ENCODE measurements at regions not wholly inside any gene's neighbourhood (a gene's known extent, or its start where the extent isn't known, plus 50 kb on each side); places are given as distances from the start of the nearest gene placed in this dataset.

DNA sequence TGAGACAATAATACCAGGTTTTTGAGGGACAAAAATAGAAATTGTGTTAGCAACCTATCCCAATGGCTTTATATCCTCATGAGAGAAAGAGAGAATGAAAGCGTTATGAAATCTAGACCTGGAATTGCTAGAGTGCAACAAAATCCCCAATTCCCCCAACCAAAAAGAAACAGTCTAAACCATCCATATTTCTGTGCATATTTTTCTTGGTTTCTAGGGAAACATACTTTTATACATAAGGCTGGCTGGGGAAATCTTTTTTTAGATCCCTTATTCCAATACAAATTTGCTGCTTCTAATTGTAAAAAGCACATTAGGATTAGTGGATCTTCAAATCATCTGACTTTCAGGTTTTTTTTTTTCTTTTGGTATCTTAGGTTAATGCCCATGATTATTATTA is 277.0 kb upstream of the SEMA3A start:
- Histone ChIP-seq H2AFZ (no peak overlapping the region), H3K27ac (no peak overlapping the region), H3K4me1 (ENCODE audit: insufficient read depth) (no peaks in the 10 kb centered on the region), H4K20me1 (ENCODE audit: insufficient read depth, poor library complexity, severe bottlenecking) (no peaks in the 10 kb centered on the region), H3K4me2 (no peak overlapping the region), H3K4me3 (no peak overlapping the region), H3K9me2 (replicated peaks; ENCODE audit: insufficient read depth) (no peaks in the 10 kb centered on the region), H3K79me2 (no peaks in the 10 kb centered on the region), H3K9me3 (ENCODE audit: low read depth) (no peaks in the 10 kb centered on the region), H3K36me3 (replicated peaks; ENCODE audit: insufficient read depth, low read depth) (no peaks in the 10 kb centered on the region), H3K27me3 (no peaks in the 10 kb centered on the region)
- TF ChIP-seq EZH2 (IDR thresholded peaks at IDR 0.05; ENCODE audit: borderline replicate concordance) = no peak
- DNase-seq (ENCODE audit: low spot score) = no peak
- 90% methylated on average over 1 of the region's 1 CpG for WGBS (ENCODE audit: low lambda C conversion rate, missing lambda C conversion rate)

DNA sequence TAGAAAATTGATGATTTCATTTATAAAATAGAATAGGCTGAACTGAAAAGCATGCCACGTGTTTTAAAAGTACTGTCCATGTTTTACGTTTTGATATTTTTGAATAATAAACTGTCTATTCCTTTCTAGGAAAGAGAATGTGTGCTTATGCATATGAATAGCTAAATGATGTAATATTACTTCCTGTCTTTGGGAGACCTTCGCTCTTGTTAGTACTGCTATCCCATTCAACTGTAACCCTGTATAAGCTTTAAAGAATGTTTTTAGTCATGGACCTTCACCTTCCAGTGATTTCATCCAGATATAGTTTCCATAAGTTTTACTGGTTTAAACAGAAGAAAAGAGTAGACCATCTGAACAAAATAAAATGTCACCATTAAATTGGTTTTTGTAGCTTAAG is 274.4 kb upstream of the SEMA3A start:
- H3K4me2 ChIP-seq = no peak overlapping the region

DNA sequence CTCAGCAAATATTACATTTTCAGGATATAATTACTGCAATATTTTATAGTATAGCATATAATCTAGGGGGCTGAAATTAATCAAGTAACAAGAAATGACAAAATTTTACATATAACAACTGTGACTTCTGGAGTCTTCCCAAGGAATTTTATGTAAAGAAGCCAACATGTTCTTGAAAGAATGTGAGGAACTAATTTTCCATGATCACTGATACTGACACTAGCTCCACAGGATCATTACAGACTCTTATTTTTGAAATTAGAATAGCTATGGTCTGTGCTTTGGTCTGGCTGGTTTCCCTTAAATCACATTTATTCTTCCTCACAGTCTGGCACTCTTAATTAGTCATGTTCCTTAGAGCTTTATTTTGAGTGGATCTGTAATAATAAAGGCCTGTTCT is 267.7 kb upstream of the SEMA3A start:
- no peak overlapping the region for H3K27ac ChIP-seq
- no peaks in the 10 kb centered on the region for H3K9me2 ChIP-seq (replicated peaks; ENCODE audit: insufficient read depth)
- no peak overlapping the region for H2AFZ ChIP-seq
- H3K79me2 ChIP-seq = no peaks in the 10 kb centered on the region
- H3K4me3 ChIP-seq = no peak overlapping the region
- DNase-seq (ENCODE audit: low spot score) = no peak
- TF ChIP-seq EZH2 (IDR thresholded peaks at IDR 0.05; ENCODE audit: borderline replicate concordance) (no peak), EZH2phosphoT487 (IDR thresholded peaks at IDR 0.05; ENCODE audit: low read depth, severe bottlenecking, unreplicated experiment) (no peak)
- TF ChIP-seq, protein P1, sequence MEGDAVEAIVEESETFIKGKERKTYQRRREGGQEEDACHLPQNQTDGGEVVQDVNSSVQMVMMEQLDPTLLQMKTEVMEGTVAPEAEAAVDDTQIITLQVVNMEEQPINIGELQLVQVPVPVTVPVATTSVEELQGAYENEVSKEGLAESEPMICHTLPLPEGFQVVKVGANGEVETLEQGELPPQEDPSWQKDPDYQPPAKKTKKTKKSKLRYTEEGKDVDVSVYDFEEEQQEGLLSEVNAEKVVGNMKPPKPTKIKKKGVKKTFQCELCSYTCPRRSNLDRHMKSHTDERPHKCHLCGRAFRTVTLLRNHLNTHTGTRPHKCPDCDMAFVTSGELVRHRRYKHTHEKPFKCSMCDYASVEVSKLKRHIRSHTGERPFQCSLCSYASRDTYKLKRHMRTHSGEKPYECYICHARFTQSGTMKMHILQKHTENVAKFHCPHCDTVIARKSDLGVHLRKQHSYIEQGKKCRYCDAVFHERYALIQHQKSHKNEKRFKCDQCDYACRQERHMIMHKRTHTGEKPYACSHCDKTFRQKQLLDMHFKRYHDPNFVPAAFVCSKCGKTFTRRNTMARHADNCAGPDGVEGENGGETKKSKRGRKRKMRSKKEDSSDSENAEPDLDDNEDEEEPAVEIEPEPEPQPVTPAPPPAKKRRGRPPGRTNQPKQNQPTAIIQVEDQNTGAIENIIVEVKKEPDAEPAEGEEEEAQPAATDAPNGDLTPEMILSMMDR (IDR thresholded peaks at IDR 0.05; ENCODE audit: poor library complexity) = no peak
- no peaks in the 10 kb centered on the region for H3K4me1 ChIP-seq (ENCODE audit: insufficient read depth)
- no peaks in the 10 kb centered on the region for H4K20me1 ChIP-seq (ENCODE audit: insufficient read depth, poor library complexity, severe bottlenecking)
- H3K36me3 ChIP-seq (replicated peaks; ENCODE audit: insufficient read depth, low read depth) = no peaks in the 10 kb centered on the region
- H3K9me3 ChIP-seq (ENCODE audit: low read depth) = no peaks in the 10 kb centered on the region
- H3K4me2 ChIP-seq = no peak overlapping the region
- H3K27me3 ChIP-seq = no peaks in the 10 kb centered on the region

More for the DNA sequence above, 274.4 kb upstream of the SEMA3A start:
- H3K4me3 ChIP-seq = no peak overlapping the region
- no peaks in the 10 kb centered on the region for H3K36me3 ChIP-seq (replicated peaks; ENCODE audit: insufficient read depth, low read depth)
- no peak overlapping the region for H2AFZ ChIP-seq
- H3K79me2 ChIP-seq = no peaks in the 10 kb centered on the region
- TF ChIP-seq EZH2phosphoT487 (IDR thresholded peaks at IDR 0.05; ENCODE audit: low read depth, severe bottlenecking, unreplicated experiment) = no peak
- no peak for TF ChIP-seq EZH2 (IDR thresholded peaks at IDR 0.05; ENCODE audit: borderline replicate concordance)
- TF ChIP-seq, protein P1 (IDR thresholded peaks at IDR 0.05; ENCODE audit: poor library complexity) = no peak
- no peaks in the 10 kb centered on the region for H4K20me1 ChIP-seq (ENCODE audit: insufficient read depth, poor library complexity, severe bottlenecking)
- 92% methylated on average over 3 of the region's 3 CpGs for WGBS (ENCODE audit: low lambda C conversion rate, missing lambda C conversion rate)
- H3K27me3 ChIP-seq = no peaks in the 10 kb centered on the region
- H3K9me3 ChIP-seq (ENCODE audit: low read depth) = no peaks in the 10 kb centered on the region
- DNase-seq (ENCODE audit: low spot score) = no peak
- H3K27ac ChIP-seq = no peak overlapping the region
- no peaks in the 10 kb centered on the region for H3K4me1 ChIP-seq (ENCODE audit: insufficient read depth)
- no peaks in the 10 kb centered on the region for H3K9me2 ChIP-seq (replicated peaks; ENCODE audit: insufficient read depth)

DNA sequence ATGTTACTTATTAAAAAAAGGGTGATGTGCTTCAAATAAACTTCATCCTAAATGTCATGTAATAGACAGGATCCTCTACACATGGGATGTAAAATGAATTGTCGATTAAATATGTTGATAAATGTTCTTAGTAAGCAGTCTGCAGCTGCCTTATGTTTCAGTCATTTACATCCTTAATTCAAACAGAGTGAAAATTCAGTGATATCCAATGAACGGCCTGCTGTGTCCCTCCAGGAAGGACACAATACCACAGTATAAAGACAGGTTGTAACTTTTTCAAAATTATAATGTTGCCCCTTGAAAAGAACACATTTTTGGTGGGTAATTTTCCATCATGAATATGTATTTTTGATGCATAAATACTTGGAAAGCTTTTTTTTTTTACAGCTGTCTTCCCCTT is 266.5 kb upstream of the SEMA3A start:
- no peaks in the 10 kb centered on the region for H3K4me1 ChIP-seq (ENCODE audit: insufficient read depth)
- H3K9me2 ChIP-seq (replicated peaks; ENCODE audit: insufficient read depth) = no peaks in the 10 kb centered on the region
- H3K9me3 ChIP-seq (ENCODE audit: low read depth) = no peaks in the 10 kb centered on the region
- H3K4me2 ChIP-seq = no peak overlapping the region
- no peaks in the 10 kb centered on the region for H4K20me1 ChIP-seq (ENCODE audit: insufficient read depth, poor library complexity, severe bottlenecking)
- H3K36me3 ChIP-seq (replicated peaks; ENCODE audit: insufficient read depth, low read depth) = no peaks in the 10 kb centered on the region
- no peak overlapping the region for H2AFZ ChIP-seq
- no peak overlapping the region for H3K4me3 ChIP-seq
- no peaks in the 10 kb centered on the region for H3K27me3 ChIP-seq
- 81% methylated on average over 2 of the region's 2 CpGs for WGBS (ENCODE audit: low lambda C conversion rate, missing lambda C conversion rate)
- H3K27ac ChIP-seq = no peak overlapping the region
- no peak for TF ChIP-seq EZH2 (IDR thresholded peaks at IDR 0.05; ENCODE audit: borderline replicate concordance)
- TF ChIP-seq EZH2phosphoT487 (IDR thresholded peaks at IDR 0.05; ENCODE audit: low read depth, severe bottlenecking, unreplicated experiment) = no peak
- TF ChIP-seq, protein P1 (IDR thresholded peaks at IDR 0.05; ENCODE audit: poor library complexity) = no peak
- DNase-seq (ENCODE audit: low spot score) = no peak
- no peaks in the 10 kb centered on the region for H3K79me2 ChIP-seq
